ENCODE measurements at regions not wholly inside any gene's neighbourhood (a gene's known extent, or its start where the extent isn't known, plus 50 kb on each side); places are given as distances from the start of the nearest gene placed in this dataset.

GRCh38 chr1:168782559-168783116 is 53.6 kb upstream of the DPT start:
- Histone ChIP-seq H3K27me3 (ENCODE audit: insufficient read depth, poor library complexity, severe bottlenecking) (peaks cover 3% of the 10 kb centered on the region), H3K27ac (replicated peaks) (no peak overlapping the region), H3K4me3 (replicated peaks; ENCODE audit: insufficient read depth, low read length) (no peak overlapping the region)
- DNase-seq (ENCODE audit: low read depth in 1 of 2, low spot score in 1 of 2), result no peak
- no peak for TF ChIP-seq CTCF (IDR thresholded peaks at IDR 0.05; ENCODE audit: insufficient read depth, low read length)
- TF ChIP-seq GABPA (IDR thresholded peaks at IDR 0.05; ENCODE audit: low read depth), result no peak
- TF ChIP-seq SPI1 (IDR thresholded peaks at IDR 0.05; ENCODE audit: borderline replicate concordance, low read depth), result no peak
- no peak for TF ChIP-seq POLR2AphosphoS5 (IDR thresholded peaks at IDR 0.05; ENCODE audit: low read depth)
- no peak for TF ChIP-seq REST (IDR thresholded peaks at IDR 0.05; ENCODE audit: insufficient replicate concordance, low read depth)

- TF ChIP-seq GABPA (IDR thresholded peaks at IDR 0.05; ENCODE audit: low read depth), result no peak
- no peak for TF ChIP-seq REST (IDR thresholded peaks at IDR 0.05; ENCODE audit: insufficient replicate concordance, low read depth)
- no peak for TF ChIP-seq POLR2AphosphoS5 (IDR thresholded peaks at IDR 0.05; ENCODE audit: low read depth)
- TF ChIP-seq SPI1 (IDR thresholded peaks at IDR 0.05; ENCODE audit: borderline replicate concordance, low read depth), result no peak
- no peak for TF ChIP-seq CTCF (IDR thresholded peaks at IDR 0.05; ENCODE audit: insufficient read depth, low read length)
- DNase-seq (ENCODE audit: low read depth in 1 of 2, low spot score in 1 of 2), result no peak
Measured at GRCh38 chr1:168783458-168784210, 54.6 kb upstream of the DPT start.

GRCh38 chr1:168786476-168787330 is 57.7 kb upstream of the DPT start:
- TF ChIP-seq REST (IDR thresholded peaks at IDR 0.05; ENCODE audit: insufficient replicate concordance, low read depth), result no peak
- no peak for TF ChIP-seq SPI1 (IDR thresholded peaks at IDR 0.05; ENCODE audit: borderline replicate concordance, low read depth)
- TF ChIP-seq CTCF (IDR thresholded peaks at IDR 0.05; ENCODE audit: insufficient read depth, low read length), result no peak
- no peak for TF ChIP-seq POLR2AphosphoS5 (IDR thresholded peaks at IDR 0.05; ENCODE audit: low read depth)
- TF ChIP-seq GABPA (IDR thresholded peaks at IDR 0.05; ENCODE audit: low read depth), result no peak
- Histone ChIP-seq H3K4me3 (replicated peaks; ENCODE audit: insufficient read depth, low read length) (no peak overlapping the region), H3K27ac (replicated peaks) (no peak overlapping the region), H3K27me3 (ENCODE audit: insufficient read depth, poor library complexity, severe bottlenecking) (peaks cover 2% of the 10 kb centered on the region)
- DNase-seq (ENCODE audit: low read depth in 1 of 2, low spot score in 1 of 2), result no peak

More at GRCh38 chr1:168783458-168784210, 54.6 kb upstream of the DPT start:
- Histone ChIP-seq H3K4me3 (replicated peaks; ENCODE audit: insufficient read depth, low read length) (no peak overlapping the region), H3K27ac (replicated peaks) (no peak overlapping the region), H3K27me3 (ENCODE audit: insufficient read depth, poor library complexity, severe bottlenecking) (peaks cover 2% of the 10 kb centered on the region)
